IMR-90 (cell line): ENCODE measurements at regions not wholly inside any gene's neighbourhood (a gene's known extent, or its start where the extent isn't known, plus 50 kb on each side); places are given as distances from the start of the nearest gene placed in this dataset.

Experiments used
- CTCF ChIP-seq: conservative IDR thresholded peaks from 2 replicates; pipeline ENCODE4 v1.5.1; 2012; ENCODE audit warnings: mild to moderate bottlenecking, low read depth, low read length, improper control_type of control experiment
- MXI1 ChIP-seq: IDR thresholded peaks from 2 replicates; pipeline ENCODE4 v1.6.1; 2012; ENCODE audit warnings: low read depth, mild to moderate bottlenecking, low read length, moderate library complexity, borderline replicate concordance
- POLR2A ChIP-seq: IDR thresholded peaks from 2 replicates; pipeline ENCODE4 v1.6.1; 2012; ENCODE audit warnings: mild to moderate bottlenecking, low read depth, low read length
- TF ChIP-seq, protein P1 (sequence below): fragments of 150-350 bp; IDR thresholded peaks from 2 replicates; pipeline ENCODE4 v1.6.1; 2017; ENCODE audit warnings: mild to moderate bottlenecking, antibody characterized with exemption, low read length, low read depth

DNA sequence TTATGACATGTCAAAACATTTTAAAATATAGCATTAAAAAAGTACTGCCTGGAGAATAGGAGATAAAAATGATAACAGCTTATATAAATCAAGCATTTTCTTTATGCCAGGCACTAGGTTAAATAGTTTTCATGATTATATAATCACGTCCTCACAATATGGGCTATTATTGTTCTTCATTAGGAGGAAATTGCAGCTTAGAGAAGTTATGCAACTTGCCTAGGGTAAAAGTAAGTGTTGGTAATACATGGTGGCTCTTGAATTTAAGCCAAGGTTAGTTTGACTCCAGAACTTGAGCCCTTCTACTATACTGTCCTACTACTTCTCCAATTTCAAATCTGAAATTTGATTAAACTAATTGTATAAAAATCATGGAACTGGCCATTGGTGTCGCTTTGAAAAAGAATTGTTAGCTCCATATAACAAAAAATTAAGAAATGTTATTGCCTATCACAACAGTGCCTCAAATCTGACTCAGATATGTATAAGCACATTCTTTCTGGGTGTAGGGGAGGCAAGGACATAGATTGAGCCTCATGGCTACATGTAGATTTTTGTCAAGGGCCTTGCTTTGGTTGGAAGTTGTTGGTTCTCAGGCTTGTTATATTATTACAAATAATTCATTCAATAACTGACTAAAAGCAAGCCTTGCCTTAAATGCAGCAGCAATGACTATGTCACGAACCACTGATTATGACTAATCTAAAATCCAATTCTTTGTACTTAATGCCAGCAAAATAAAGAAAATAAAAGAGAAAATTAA, 223.5 kb upstream of the DAB2 start:
- no peak for TF ChIP-seq CTCF
- TF ChIP-seq MXI1: no peak
- no peak for TF ChIP-seq POLR2A
- TF ChIP-seq, protein P1, sequence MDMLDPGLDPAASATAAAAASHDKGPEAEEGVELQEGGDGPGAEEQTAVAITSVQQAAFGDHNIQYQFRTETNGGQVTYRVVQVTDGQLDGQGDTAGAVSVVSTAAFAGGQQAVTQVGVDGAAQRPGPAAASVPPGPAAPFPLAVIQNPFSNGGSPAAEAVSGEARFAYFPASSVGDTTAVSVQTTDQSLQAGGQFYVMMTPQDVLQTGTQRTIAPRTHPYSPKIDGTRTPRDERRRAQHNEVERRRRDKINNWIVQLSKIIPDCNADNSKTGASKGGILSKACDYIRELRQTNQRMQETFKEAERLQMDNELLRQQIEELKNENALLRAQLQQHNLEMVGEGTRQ: no peak
